ENCODE measurements at regions not wholly inside any gene's neighbourhood (a gene's known extent, or its start where the extent isn't known, plus 50 kb on each side); places are given as distances from the start of the nearest gene placed in this dataset.

DNA sequence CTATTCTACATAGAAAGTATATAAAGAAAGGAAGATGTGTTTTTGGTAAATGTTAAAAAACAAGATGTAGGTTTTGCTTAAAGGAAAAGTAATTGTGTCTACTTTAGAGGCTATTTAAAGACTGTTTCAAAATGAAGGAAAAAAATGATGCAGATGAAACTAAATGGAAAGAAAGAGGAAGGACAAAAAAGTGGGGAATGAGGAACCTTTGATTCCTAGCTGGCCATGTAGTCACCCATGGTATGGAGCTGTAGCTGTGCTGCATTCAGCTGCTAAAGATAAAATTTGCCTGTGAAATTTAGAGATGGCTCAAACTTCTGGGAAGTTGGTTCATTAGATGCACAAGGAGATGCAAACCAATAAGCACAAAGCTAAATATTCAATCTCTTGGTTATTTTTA is 86.8 kb upstream of the SERBP1 start:
- TF ChIP-seq, protein P1, sequence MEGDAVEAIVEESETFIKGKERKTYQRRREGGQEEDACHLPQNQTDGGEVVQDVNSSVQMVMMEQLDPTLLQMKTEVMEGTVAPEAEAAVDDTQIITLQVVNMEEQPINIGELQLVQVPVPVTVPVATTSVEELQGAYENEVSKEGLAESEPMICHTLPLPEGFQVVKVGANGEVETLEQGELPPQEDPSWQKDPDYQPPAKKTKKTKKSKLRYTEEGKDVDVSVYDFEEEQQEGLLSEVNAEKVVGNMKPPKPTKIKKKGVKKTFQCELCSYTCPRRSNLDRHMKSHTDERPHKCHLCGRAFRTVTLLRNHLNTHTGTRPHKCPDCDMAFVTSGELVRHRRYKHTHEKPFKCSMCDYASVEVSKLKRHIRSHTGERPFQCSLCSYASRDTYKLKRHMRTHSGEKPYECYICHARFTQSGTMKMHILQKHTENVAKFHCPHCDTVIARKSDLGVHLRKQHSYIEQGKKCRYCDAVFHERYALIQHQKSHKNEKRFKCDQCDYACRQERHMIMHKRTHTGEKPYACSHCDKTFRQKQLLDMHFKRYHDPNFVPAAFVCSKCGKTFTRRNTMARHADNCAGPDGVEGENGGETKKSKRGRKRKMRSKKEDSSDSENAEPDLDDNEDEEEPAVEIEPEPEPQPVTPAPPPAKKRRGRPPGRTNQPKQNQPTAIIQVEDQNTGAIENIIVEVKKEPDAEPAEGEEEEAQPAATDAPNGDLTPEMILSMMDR (IDR thresholded peaks at IDR 0.05): no peak
- no peak for TF ChIP-seq EP300 (IDR thresholded peaks at IDR 0.05)
- TF ChIP-seq POLR2AphosphoS5 (IDR thresholded peaks at IDR 0.05): no peak
